ENCODE measurements at regions not wholly inside any gene's neighbourhood (a gene's known extent, or its start where the extent isn't known, plus 50 kb on each side); places are given as distances from the start of the nearest gene placed in this dataset.

- no peak for TF ChIP-seq POLR2A (IDR thresholded peaks at IDR 0.05)
- TF ChIP-seq CTCF (IDR thresholded peaks at IDR 0.05), result no peak
Measured at GRCh38 chr9:103116246-103116645, 121.1 kb downstream of the CYLC2 start.

All from breast epithelium (tissue), 3 donors.